Transverse colon (tissue), 4 donors: ENCODE measurements at regions not wholly inside any gene's neighbourhood (a gene's known extent, or its start where the extent isn't known, plus 50 kb on each side); places are given as distances from the start of the nearest gene placed in this dataset.

ENCODE experiments used
- EP300 ChIP-seq: sonication (generic); formaldehyde crosslinking; IDR thresholded peaks from one replicate; pipeline ENCODE4 v1.6.1; 2017; ENCODE audit warnings: antibody characterized with exemption, low read depth
- POLR2A ChIP-seq: fragments of 450-650 bp; IDR thresholded peaks from one replicate; pipeline ENCODE4 v1.6.1; 2016; ENCODE audit warnings: antibody characterized with exemption, mild to moderate bottlenecking, moderate library complexity
- POLR2AphosphoS5 ChIP-seq, 3 donors: sonication (generic); formaldehyde crosslinking; IDR thresholded peaks; one replicate each; pipeline ENCODE4 v1.6.1; 2016; ENCODE audit warnings: antibody characterized with exemption in 3 of 3
- TF ChIP-seq, protein P1 (sequence below), 5 experiments: fragments of 200-600 bp in 3 of 5; fragments of 450-650 bp in 2 of 5; sonication (generic) in 3 of 5; IDR thresholded peaks; 1 replicate in 2 of 5; 2 replicates in 3 of 5; pipeline ENCODE4 v1.5.1; 2016 to 2017; ENCODE audit warnings: antibody characterized with exemption in 5 of 5, inconsistent platforms in 3 of 5, mild to moderate bottlenecking in 2 of 5, moderate library complexity in 1 of 5

DNA sequence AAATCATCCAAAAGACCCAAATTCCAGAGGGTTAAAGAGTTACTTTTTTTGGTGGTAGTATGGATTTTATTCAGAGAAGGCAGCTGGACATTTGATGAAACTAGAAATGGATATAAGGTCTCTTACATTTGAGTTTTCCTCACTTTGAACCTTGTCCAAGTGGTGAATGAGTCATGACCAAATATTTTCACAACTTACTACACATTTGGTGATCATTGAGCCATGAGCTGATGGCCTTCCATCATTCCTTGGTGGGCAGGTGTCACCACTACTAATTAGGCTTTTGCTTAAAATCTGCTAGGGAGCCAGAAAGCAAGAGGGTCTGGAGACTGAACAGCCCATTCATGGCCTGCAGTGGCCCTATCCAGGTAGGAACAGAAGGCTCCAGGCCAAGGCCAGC is 620.2 kb upstream of the INTU start:
- TF ChIP-seq, protein P1, sequence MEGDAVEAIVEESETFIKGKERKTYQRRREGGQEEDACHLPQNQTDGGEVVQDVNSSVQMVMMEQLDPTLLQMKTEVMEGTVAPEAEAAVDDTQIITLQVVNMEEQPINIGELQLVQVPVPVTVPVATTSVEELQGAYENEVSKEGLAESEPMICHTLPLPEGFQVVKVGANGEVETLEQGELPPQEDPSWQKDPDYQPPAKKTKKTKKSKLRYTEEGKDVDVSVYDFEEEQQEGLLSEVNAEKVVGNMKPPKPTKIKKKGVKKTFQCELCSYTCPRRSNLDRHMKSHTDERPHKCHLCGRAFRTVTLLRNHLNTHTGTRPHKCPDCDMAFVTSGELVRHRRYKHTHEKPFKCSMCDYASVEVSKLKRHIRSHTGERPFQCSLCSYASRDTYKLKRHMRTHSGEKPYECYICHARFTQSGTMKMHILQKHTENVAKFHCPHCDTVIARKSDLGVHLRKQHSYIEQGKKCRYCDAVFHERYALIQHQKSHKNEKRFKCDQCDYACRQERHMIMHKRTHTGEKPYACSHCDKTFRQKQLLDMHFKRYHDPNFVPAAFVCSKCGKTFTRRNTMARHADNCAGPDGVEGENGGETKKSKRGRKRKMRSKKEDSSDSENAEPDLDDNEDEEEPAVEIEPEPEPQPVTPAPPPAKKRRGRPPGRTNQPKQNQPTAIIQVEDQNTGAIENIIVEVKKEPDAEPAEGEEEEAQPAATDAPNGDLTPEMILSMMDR (IDR thresholded peaks at IDR 0.05) = no peak
- TF ChIP-seq POLR2A (no peak), EP300 (no peak), POLR2AphosphoS5 (IDR thresholded peaks at IDR 0.05) (no peak)
